Subcutaneous abdominal adipose tissue (tissue), 5 donors: ENCODE measurements at regions not wholly inside any gene's neighbourhood (a gene's known extent, or its start where the extent isn't known, plus 50 kb on each side); places are given as distances from the start of the nearest gene placed in this dataset.

Source experiments
- H3K27ac ChIP-seq: one replicate; pipeline ENCODE4 v1.7.0; 2013; ENCODE audit warnings: low read depth, mild to moderate bottlenecking, inconsistent platforms, low read length, moderate library complexity
- H3K27me3 ChIP-seq, 5 donors: one replicate each; pipeline ENCODE4 v1.7.0; 2013; ENCODE audit warnings: low read length in 5 of 5, inconsistent platforms in 1 of 5; ENCODE audit not compliant: control insufficient read depth in 5 of 5, insufficient read depth in 4 of 5
- H3K36me3 ChIP-seq, 5 donors: one replicate each; pipeline ENCODE4 v1.7.0; 2013; ENCODE audit warnings: low read length in 5 of 5; ENCODE audit not compliant: control insufficient read depth in 5 of 5, insufficient read depth in 5 of 5
- H3K4me1 ChIP-seq, 5 donors: one replicate each; pipeline ENCODE4 v1.7.0; 2013; ENCODE audit warnings: low read length in 5 of 5, mild to moderate bottlenecking in 3 of 5, moderate library complexity in 1 of 5; ENCODE audit not compliant: control insufficient read depth in 5 of 5, insufficient read depth in 5 of 5
- H3K4me3 ChIP-seq, 5 donors: one replicate each; pipeline ENCODE4 v1.7.0; 2013; ENCODE audit warnings: low read length in 5 of 5, low read depth in 1 of 5
- H3K9ac ChIP-seq, 5 donors: one replicate each; pipeline ENCODE4 v1.7.0; 2013; ENCODE audit warnings: low read length in 5 of 5, mild to moderate bottlenecking in 4 of 5, moderate library complexity in 3 of 5
- H3K9me3 ChIP-seq, 5 donors: one replicate each; pipeline ENCODE4 v1.7.0; 2013; ENCODE audit warnings: low read length in 5 of 5; ENCODE audit not compliant: control insufficient read depth in 5 of 5
- donor health status: healthy.
- donor health status: healthy.
- donor health status: healthy.
- donor health status: healthy.
- donor health status: healthy.

DNA sequence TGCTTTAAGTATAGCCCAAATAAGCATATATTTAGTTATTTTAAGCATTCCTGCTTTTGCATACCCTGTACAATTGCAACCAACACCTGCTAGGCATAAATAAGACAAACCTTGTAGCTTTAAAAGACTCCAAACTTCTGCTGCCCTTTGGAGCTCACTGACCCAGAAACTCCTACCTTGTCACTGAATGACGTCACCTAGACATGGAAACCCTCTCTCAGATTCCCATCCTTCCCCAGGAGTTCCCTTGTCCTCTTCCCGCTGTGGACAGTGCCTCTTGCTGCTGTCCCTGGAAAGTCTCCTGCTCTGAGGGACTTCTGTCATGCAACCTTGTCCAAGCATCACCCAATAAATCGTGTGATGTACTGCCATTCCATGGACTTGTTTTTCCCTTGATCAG is 507.2 kb downstream of the GRXCR1 start:
- Histone ChIP-seq H3K9me3 (peaks cover 0 to 2% (median 0%) of the 10 kb centered on the region in 5 donors), H3K27ac (no peak overlapping the region), H3K9ac (no peak overlapping the region), H3K36me3 (no peaks in the 10 kb centered on the region), H3K4me3 (no peak overlapping the region), H3K4me1 (no peaks in the 10 kb centered on the region), H3K27me3 (no peaks in the 10 kb centered on the region)

DNA sequence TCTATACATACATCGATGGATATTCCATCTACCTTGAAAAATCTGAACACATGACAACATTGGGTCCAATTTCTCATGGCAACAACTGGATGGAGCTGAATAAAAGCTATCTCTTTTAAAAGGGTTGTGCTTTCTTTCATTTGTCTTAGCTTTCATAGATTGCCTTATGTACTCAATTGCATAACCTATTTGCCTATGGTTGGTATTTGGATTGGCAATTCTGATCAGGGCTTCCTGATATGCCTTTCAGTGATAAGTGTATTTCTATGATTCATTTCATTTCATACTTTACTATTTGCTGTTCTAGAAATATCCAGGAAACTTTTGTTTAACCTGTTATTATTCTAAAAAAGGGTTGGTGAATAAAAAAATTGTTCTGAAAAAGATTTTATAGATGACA is 509.9 kb downstream of the GRXCR1 start:
- no peak overlapping the region for H3K4me3 ChIP-seq
- no peaks in the 10 kb centered on the region for H3K27me3 ChIP-seq
- H3K27ac ChIP-seq, result no peak overlapping the region
- no peaks in the 10 kb centered on the region for H3K36me3 ChIP-seq
- H3K4me1 ChIP-seq, result no peaks in the 10 kb centered on the region
- H3K9ac ChIP-seq, result no peak overlapping the region
- H3K9me3 ChIP-seq, result peaks cover 0 to 10% (median 2%) of the 10 kb centered on the region in 5 donors

DNA sequence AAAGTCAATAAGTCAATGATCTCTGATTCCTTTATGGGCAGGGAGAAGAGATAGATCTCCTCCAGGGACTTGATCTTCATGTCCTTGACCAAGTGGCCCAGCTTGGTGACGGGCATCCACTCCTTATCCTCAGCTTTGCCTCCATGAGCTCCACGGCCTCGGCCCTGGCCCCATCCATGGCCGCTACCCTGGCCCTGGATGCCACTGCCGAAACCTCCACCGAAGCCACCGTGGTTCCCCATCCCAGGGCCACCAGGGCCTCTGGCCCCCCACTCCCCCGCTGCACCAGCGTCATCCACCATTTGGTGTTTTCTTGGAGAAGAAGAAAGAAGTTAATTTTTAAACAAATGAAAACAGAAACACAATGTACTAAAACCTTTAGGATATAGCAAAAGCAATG is 518.1 kb downstream of the GRXCR1 start:
- Histone ChIP-seq H3K4me1 (no peaks in the 10 kb centered on the region), H3K4me3 (no peak overlapping the region), H3K36me3 (no peaks in the 10 kb centered on the region), H3K9ac (no peak overlapping the region), H3K27ac (no peak overlapping the region), H3K9me3 (peaks cover 0 to 10% (median 4%) of the 10 kb centered on the region in 5 donors), H3K27me3 (no peaks in the 10 kb centered on the region)

DNA sequence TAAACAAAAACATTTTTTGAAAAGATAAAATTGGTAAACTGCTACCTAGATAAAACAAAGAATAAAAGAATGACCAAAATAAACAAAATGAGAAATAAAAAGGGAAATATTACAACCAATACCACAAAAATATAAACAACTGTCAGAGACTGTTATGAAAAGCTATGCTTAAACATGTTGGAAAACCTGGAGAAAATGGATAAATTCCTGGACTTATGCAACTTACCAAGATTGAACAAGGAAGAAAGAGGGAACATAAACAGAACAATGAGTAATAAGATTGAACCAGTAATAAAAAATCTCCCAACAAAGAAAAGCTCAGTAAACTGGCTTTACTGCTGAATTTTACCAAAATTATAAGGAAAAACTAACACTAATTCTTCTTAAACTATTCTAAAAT is 518.7 kb downstream of the GRXCR1 start:
- Histone ChIP-seq H3K4me3 (no peak overlapping the region), H3K9ac (no peak overlapping the region), H3K9me3 (peaks cover 0 to 9% (median 4%) of the 10 kb centered on the region in 5 donors), H3K27ac (no peak overlapping the region), H3K4me1 (no peaks in the 10 kb centered on the region), H3K27me3 (no peaks in the 10 kb centered on the region), H3K36me3 (no peaks in the 10 kb centered on the region)

DNA sequence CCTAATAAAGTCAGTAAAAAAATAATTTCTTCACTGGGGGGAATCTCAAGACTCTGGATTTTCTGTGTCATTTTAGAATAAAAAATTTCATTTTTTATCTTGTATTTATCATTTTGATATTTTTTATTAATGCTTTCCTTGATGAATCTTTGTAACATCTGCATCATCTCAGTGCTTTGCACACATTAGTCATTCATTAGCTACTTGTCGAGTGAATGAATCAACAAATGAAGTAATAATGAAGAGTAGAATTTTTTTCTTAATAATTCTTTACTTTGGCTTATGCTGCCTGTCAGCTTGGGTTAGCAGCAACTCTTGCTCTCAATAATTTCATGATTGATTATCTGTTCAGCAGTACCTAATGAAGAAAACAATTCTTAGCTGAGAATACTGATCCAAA is 530.8 kb downstream of the GRXCR1 start:
- Histone ChIP-seq H3K4me1 (no peaks in the 10 kb centered on the region), H3K9me3 (no peaks in the 10 kb centered on the region), H3K27ac (no peak overlapping the region), H3K27me3 (no peaks in the 10 kb centered on the region), H3K4me3 (no peak overlapping the region), H3K36me3 (no peaks in the 10 kb centered on the region), H3K9ac (no peak overlapping the region)

DNA sequence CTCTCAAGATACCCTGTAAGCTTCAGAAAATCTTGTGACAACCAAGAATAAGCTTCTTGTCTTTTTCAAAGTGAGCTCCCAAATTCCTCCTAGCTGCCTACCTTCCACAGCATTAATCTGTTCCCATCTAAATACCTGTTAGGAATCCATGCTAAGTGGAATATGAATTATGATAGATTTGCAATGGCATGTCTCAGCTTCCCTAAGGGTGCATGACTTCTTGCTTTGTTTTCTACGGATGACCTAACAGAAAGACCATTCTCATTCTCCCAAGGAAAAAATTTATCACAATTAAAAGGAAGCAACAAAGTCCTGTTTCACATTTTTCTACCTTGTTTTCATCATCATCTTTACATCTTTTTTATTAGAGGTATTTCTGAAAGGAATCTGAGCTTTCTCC is 532.7 kb downstream of the GRXCR1 start:
- no peaks in the 10 kb centered on the region for H3K4me1 ChIP-seq
- H3K9ac ChIP-seq, result no peak overlapping the region
- H3K36me3 ChIP-seq, result no peaks in the 10 kb centered on the region
- no peaks in the 10 kb centered on the region for H3K9me3 ChIP-seq
- H3K27me3 ChIP-seq, result no peaks in the 10 kb centered on the region
- no peak overlapping the region for H3K4me3 ChIP-seq
- no peak overlapping the region for H3K27ac ChIP-seq

DNA sequence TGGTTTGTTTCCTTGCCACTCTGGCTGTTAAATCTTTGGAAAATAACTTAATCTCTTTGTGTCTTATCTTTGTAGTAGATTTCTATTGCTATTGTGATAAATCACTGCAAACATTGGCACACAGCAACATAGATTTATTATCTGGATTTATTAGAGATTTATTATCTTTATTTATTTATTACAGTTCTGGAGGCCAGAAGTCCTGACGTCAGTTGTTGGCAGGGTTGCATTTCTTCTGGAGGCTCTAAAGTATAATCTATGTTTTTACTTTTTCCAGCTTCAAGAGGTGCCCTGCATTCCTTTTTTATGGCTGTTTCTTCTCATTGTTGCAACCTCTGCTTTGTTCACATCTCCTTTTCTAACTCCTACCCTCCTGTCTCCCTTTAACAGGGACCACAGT is 542.8 kb downstream of the GRXCR1 start:
- Histone ChIP-seq H3K27ac (no peak overlapping the region), H3K4me1 (no peaks in the 10 kb centered on the region), H3K9me3 (peaks cover 2 to 19% (median 6%) of the 10 kb centered on the region in 5 donors), H3K36me3 (no peaks in the 10 kb centered on the region), H3K9ac (no peak overlapping the region), H3K27me3 (no peaks in the 10 kb centered on the region), H3K4me3 (no peak overlapping the region)

DNA sequence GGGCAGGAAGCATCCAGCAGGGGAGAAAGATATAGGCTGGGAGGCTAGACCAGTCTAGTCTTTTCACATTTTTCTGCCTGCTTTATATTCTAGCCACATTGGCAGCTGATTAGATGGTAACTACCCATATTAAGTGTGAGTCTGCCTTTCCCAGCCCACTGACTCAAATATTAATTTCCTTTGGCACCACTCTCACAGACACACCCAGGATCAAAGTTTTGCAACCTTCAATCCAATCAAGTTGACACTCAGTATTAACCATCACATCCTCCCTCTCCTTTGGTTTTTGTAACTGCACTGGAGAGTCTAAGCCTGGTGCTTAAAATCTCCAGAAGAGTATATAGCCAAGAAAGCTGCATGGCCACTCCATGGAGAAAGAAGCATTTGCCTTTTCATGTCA is 560.4 kb downstream of the GRXCR1 start:
- no peaks in the 10 kb centered on the region for H3K36me3 ChIP-seq
- no peaks in the 10 kb centered on the region for H3K4me1 ChIP-seq
- no peak overlapping the region for H3K4me3 ChIP-seq
- no peaks in the 10 kb centered on the region for H3K27me3 ChIP-seq
- H3K9me3 ChIP-seq, result no peaks in the 10 kb centered on the region
- no peak overlapping the region for H3K27ac ChIP-seq
- H3K9ac ChIP-seq, result no peak overlapping the region

DNA sequence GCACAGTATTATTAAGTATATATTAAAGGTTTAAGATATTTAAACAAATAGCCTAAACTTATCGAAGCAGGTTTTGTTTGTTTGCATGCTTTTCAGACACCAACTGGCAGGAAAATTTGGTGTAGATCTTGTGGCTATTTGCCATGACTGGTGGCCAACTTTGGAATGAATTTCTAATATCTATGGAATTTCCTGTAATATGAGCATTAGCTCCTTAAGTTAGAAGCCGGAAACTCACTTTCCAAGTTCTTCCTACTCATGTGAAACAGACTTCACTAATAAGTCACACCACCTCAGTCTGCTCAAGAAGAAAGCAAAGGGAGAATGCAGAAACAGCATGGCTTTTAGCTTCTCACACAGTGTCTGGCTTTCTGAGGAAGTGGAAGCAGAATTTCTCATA is 563.9 kb downstream of the GRXCR1 start:
- Histone ChIP-seq H3K4me1 (no peaks in the 10 kb centered on the region), H3K9me3 (no peaks in the 10 kb centered on the region), H3K27ac (no peak overlapping the region), H3K4me3 (no peak overlapping the region), H3K27me3 (no peaks in the 10 kb centered on the region), H3K9ac (no peak overlapping the region), H3K36me3 (no peaks in the 10 kb centered on the region)

DNA sequence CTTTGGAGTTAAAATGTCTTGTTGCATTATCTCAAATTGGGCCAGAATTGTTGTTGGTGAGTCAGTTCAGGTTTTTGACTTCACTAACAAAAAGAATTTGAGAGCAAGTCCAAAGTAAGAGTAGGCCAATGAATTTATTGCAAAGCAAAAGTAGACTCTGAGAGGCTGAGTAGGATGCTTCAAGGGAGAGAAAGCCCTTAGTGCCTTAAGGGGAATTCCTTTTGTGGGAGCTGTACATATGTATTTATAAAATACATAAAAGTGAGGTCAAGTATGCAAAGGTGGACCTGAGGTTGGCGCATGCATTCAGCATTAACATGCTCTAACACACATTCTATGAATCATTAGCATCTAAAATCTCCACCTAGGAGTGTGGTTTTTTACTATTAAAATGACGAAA is 565.4 kb downstream of the GRXCR1 start:
- no peaks in the 10 kb centered on the region for H3K36me3 ChIP-seq
- no peaks in the 10 kb centered on the region for H3K9me3 ChIP-seq
- no peaks in the 10 kb centered on the region for H3K27me3 ChIP-seq
- H3K9ac ChIP-seq, result no peak overlapping the region
- no peaks in the 10 kb centered on the region for H3K4me1 ChIP-seq
- H3K27ac ChIP-seq, result no peak overlapping the region
- no peak overlapping the region for H3K4me3 ChIP-seq

DNA sequence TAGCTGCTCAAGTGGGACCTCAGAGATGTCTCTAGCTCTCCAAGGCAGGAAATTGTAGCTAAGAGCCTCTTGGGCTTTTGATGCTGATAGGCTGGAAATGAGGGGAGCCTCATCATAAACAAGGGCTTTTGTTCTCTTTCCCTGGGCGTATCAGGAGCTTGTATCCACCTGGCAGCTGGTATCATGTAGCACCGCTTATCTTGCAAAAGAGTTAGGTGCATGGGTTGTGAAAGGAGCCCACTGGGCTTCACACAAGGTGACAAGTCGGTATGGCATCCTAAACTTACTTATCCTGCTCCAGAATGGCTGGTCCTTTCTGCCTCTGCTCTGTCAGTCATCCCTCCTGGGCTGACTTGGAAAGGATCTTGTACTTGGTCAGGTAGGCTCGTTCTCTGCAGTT is 565.8 kb downstream of the GRXCR1 start:
- H3K36me3 ChIP-seq, result no peaks in the 10 kb centered on the region
- H3K9me3 ChIP-seq, result no peaks in the 10 kb centered on the region
- H3K27ac ChIP-seq, result no peak overlapping the region
- no peak overlapping the region for H3K9ac ChIP-seq
- no peaks in the 10 kb centered on the region for H3K4me1 ChIP-seq
- H3K27me3 ChIP-seq, result no peaks in the 10 kb centered on the region
- H3K4me3 ChIP-seq, result no peak overlapping the region
